Mucosa of rectum (tissue), 2 donors: ENCODE measurements at regions not wholly inside any gene's neighbourhood (a gene's known extent, or its start where the extent isn't known, plus 50 kb on each side); places are given as distances from the start of the nearest gene placed in this dataset.
"Not testable (repeated sequence)": the region's sequence is repeated elsewhere in the genome, so short reads cannot be mapped to it uniquely, and the experiment has no call there.

Experiments used
- H3K27ac ChIP-seq, 2 donors: one replicate each; pipeline ENCODE4 v1.7.0; 2013; ENCODE audit warnings: inconsistent platforms in 2 of 2, low read depth in 2 of 2, low read length in 2 of 2
- H3K27me3 ChIP-seq, 2 donors: one replicate each; pipeline ENCODE4 v1.7.0; 2013; ENCODE audit warnings: low read length in 2 of 2; ENCODE audit not compliant: control insufficient read depth in 2 of 2, insufficient read depth in 2 of 2
- H3K36me3 ChIP-seq, 2 donors: one replicate each; pipeline ENCODE4 v1.7.0; 2013; ENCODE audit warnings: low read length in 2 of 2; ENCODE audit not compliant: control insufficient read depth in 2 of 2, insufficient read depth in 2 of 2
- H3K4me1 ChIP-seq, 2 donors: one replicate each; pipeline ENCODE4 v1.7.0; 2013; ENCODE audit warnings: low read length in 2 of 2, mild to moderate bottlenecking in 1 of 2; ENCODE audit not compliant: control insufficient read depth in 2 of 2, insufficient read depth in 2 of 2
- H3K4me3 ChIP-seq, 2 donors: one replicate each; pipeline ENCODE4 v1.7.0; 2013; ENCODE audit warnings: low read length in 2 of 2
- H3K9ac ChIP-seq, 2 donors: one replicate each; pipeline ENCODE4 v1.7.0; 2013; ENCODE audit warnings: low read length in 2 of 2, low read depth in 1 of 2, mild to moderate bottlenecking in 1 of 2
- H3K9me3 ChIP-seq, 2 donors: one replicate each; pipeline ENCODE4 v1.7.0; 2013; ENCODE audit warnings: low read length in 2 of 2; ENCODE audit not compliant: control insufficient read depth in 2 of 2
- donor health status: healthy.
- donor health status: Normal muscosa, but diverticular disease.

GRCh38 chr2:116949249-116949648 is 865.2 kb upstream of the DDX18 start:
- no peak overlapping the region for H3K27ac ChIP-seq
- H3K4me3 ChIP-seq: no peak overlapping the region
- H3K36me3 ChIP-seq: no peaks in the 10 kb centered on the region
- no peak overlapping the region for H3K9ac ChIP-seq
- no peaks in the 10 kb centered on the region for H3K4me1 ChIP-seq
- H3K27me3 ChIP-seq: no peaks in the 10 kb centered on the region
- no peaks in the 10 kb centered on the region for H3K9me3 ChIP-seq

- Histone ChIP-seq H3K36me3 (no peaks in the 10 kb centered on the region), H3K4me1 (no peaks in the 10 kb centered on the region), H3K27ac (no peak overlapping the region), H3K27me3 (no peaks in the 10 kb centered on the region), H3K4me3 (no peak overlapping the region), H3K9me3 (peaks cover 2 to 3% of the 10 kb centered on the region in 2 donors), H3K9ac (no peak overlapping the region)
Observed at GRCh38 chr2:116952254-116952653, 862.2 kb upstream of the DDX18 start.

- H3K27me3 ChIP-seq: no peaks in the 10 kb centered on the region
- no peak overlapping the region for H3K4me3 ChIP-seq
- H3K27ac ChIP-seq: no peak overlapping the region
- H3K9me3 ChIP-seq: peaks cover 2 to 3% of the 10 kb centered on the region in 2 donors
- H3K4me1 ChIP-seq: no peaks in the 10 kb centered on the region
- H3K36me3 ChIP-seq: no peaks in the 10 kb centered on the region
- H3K9ac ChIP-seq: no peak overlapping the region
Observed at GRCh38 chr2:116955646-116956045, 858.8 kb upstream of the DDX18 start.

- no peaks in the 10 kb centered on the region for H3K9me3 ChIP-seq
- H3K27ac ChIP-seq: no peak overlapping the region
- H3K27me3 ChIP-seq: no peaks in the 10 kb centered on the region
- no peaks in the 10 kb centered on the region for H3K4me1 ChIP-seq
- H3K4me3 ChIP-seq: no peak overlapping the region
- no peaks in the 10 kb centered on the region for H3K36me3 ChIP-seq
- H3K9ac ChIP-seq: no peak overlapping the region
Observed at GRCh38 chr2:116975608-116976007, 838.9 kb upstream of the DDX18 start.

GRCh38 chr2:116979916-116980764 is 834.4 kb upstream of the DDX18 start:
- Histone ChIP-seq H3K27ac (no peak overlapping the region), H3K4me1 (no peaks in the 10 kb centered on the region), H3K9me3 (no peaks in the 10 kb centered on the region), H3K9ac (no peak overlapping the region), H3K27me3 (no peaks in the 10 kb centered on the region), H3K4me3 (no peak overlapping the region), H3K36me3 (no peaks in the 10 kb centered on the region)

- Histone ChIP-seq H3K27me3 (no peaks in the 10 kb centered on the region), H3K4me3 (no peak overlapping the region), H3K9me3 (no peaks in the 10 kb centered on the region), H3K27ac (no peak overlapping the region), H3K4me1 (no peaks in the 10 kb centered on the region), H3K36me3 (no peaks in the 10 kb centered on the region), H3K9ac (no peak overlapping the region)
Observed at GRCh38 chr2:116987447-116987846, 827.0 kb upstream of the DDX18 start.

- Histone ChIP-seq H3K36me3 (no peaks in the 10 kb centered on the region), H3K4me1 (no peaks in the 10 kb centered on the region), H3K9me3 (no peaks in the 10 kb centered on the region), H3K9ac (no peak overlapping the region), H3K4me3 (no peak overlapping the region), H3K27ac (no peak overlapping the region), H3K27me3 (no peaks in the 10 kb centered on the region)
Observed at GRCh38 chr2:116988303-116988702, 826.2 kb upstream of the DDX18 start.

- H3K36me3 ChIP-seq: no peaks in the 10 kb centered on the region
- no peak overlapping the region for H3K27ac ChIP-seq
- no peak overlapping the region for H3K4me3 ChIP-seq
- H3K9me3 ChIP-seq: no peaks in the 10 kb centered on the region
- no peak overlapping the region for H3K9ac ChIP-seq
- H3K4me1 ChIP-seq: no peaks in the 10 kb centered on the region
- H3K27me3 ChIP-seq: no peaks in the 10 kb centered on the region
Observed at GRCh38 chr2:117019357-117019756, 795.1 kb upstream of the DDX18 start.

GRCh38 chr2:117027646-117028045 is 786.8 kb upstream of the DDX18 start:
- no peaks in the 10 kb centered on the region for H3K9me3 ChIP-seq
- H3K36me3 ChIP-seq: no peaks in the 10 kb centered on the region
- H3K9ac ChIP-seq: no peak overlapping the region
- no peak overlapping the region for H3K4me3 ChIP-seq
- no peaks in the 10 kb centered on the region for H3K27me3 ChIP-seq
- H3K4me1 ChIP-seq: no peaks in the 10 kb centered on the region
- H3K27ac ChIP-seq: no peak overlapping the region

GRCh38 chr2:117028708-117029107 is 785.8 kb upstream of the DDX18 start:
- H3K27me3 ChIP-seq, H3K4me3 ChIP-seq, H3K27ac ChIP-seq, H3K9ac ChIP-seq, H3K9me3 ChIP-seq, H3K4me1 ChIP-seq, H3K36me3 ChIP-seq: not testable (repeated sequence)
